Fibroblast of pulmonary artery (primary cell): ENCODE measurements at regions not wholly inside any gene's neighbourhood (a gene's known extent, or its start where the extent isn't known, plus 50 kb on each side); places are given as distances from the start of the nearest gene placed in this dataset.

Source experiments
- DNase-seq: peaks from one replicate; pipeline ENCODE4 v3.0.0-alpha.2; 2010; ENCODE audit warnings: low read depth
- H3K4me3 ChIP-seq: replicated peaks from 2 replicates; pipeline ENCODE4 v1.5.1; 2011; ENCODE audit warnings: low read depth, mild to moderate bottlenecking, control low read depth, low read length, moderate library complexity
- TF ChIP-seq, protein P1 (sequence below): IDR thresholded peaks from 2 replicates; pipeline ENCODE4 v1.5.1; 2011; ENCODE audit warnings: mild to moderate bottlenecking, control low read depth, low read length, inconsistent platforms; ENCODE audit errors: missing control alignments

DNA sequence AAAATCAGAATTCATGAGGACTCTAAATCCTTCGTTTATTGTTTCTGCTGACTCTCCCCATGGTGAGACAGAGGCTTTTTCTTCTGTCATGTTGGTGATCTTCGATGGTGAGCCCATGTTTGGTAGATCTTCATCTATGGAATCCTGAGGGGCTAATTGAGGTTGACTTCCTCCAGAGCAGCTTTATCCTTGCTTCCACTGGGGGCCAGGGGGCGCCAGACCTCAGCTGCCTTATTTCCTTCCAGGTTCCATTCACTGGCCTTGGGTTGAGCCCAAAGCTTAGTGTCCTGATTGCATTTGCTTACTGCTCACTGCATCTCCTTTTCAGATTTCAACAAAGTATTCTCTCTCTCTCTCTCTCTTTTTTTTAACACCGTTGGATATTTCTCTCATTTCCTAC lies 80.7 kb downstream of the GCC1 start:
- no peak overlapping the region for H3K4me3 ChIP-seq
- peak; percentile 30 for DNase-seq
- TF ChIP-seq, protein P1, sequence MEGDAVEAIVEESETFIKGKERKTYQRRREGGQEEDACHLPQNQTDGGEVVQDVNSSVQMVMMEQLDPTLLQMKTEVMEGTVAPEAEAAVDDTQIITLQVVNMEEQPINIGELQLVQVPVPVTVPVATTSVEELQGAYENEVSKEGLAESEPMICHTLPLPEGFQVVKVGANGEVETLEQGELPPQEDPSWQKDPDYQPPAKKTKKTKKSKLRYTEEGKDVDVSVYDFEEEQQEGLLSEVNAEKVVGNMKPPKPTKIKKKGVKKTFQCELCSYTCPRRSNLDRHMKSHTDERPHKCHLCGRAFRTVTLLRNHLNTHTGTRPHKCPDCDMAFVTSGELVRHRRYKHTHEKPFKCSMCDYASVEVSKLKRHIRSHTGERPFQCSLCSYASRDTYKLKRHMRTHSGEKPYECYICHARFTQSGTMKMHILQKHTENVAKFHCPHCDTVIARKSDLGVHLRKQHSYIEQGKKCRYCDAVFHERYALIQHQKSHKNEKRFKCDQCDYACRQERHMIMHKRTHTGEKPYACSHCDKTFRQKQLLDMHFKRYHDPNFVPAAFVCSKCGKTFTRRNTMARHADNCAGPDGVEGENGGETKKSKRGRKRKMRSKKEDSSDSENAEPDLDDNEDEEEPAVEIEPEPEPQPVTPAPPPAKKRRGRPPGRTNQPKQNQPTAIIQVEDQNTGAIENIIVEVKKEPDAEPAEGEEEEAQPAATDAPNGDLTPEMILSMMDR, result peak; percentile 61

DNA sequence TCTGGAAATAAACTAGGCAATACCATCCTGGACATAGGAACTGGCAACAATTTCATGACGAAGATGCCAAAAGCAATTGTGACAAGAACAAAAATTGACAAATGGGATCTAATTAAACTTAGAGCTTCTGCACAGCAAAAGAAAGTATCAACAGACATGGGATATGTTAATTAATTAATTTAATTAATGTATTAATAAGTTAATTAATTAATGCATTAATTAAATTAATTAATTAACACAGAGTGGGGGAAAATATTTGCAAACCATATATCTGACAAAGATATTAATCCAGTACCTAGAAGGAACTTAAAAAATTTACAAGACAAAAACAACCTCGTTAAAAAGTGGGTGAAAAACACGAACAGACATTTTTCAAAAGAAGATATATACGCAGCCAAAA lies 83.6 kb downstream of the GCC1 start:
- DNase-seq, result no peak
- TF ChIP-seq, protein P1, result no peak
- no peak overlapping the region for H3K4me3 ChIP-seq

DNA sequence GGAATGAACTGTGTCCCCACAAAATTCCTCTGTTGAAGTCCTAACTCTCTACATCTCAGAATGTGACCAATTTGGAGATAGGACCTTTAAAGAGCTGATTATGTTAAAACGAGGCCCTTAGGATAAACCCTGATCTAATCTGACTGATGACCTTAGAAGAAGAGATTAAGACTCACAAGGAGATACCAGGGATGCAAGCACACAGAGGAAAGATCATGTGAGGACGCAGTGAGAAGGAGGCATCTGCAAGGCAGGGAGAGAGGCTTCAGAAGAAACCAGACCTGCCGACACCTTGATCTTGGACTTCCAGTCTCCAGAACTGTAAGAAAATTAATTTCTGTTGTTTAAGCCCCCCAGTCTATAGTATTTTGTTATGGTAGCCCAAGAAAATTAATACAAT lies 94.9 kb upstream of the ZNF800 start:
- DNase-seq, result no peak
- H3K4me3 ChIP-seq, result no peak overlapping the region
- TF ChIP-seq, protein P1, result no peak

DNA sequence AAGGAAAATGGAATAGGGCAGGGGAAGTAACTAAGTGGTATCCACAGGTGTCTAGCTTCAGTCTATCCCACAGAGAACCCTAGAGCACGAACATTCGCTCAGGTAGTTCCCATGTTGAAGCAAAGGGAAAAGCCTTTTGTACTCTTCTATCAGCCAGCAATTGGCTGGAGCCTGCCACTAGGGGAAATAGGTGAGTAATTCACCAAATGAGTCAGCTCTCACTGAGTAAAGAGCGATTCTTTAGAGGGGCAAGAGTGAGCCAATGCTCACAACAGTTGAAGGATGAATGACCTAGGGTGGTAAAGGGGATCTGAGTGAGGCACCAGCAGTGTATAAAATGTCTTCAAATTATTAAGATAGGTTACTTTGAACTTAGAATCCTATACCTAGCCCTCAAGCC lies 94.1 kb upstream of the ZNF800 start:
- no peak overlapping the region for H3K4me3 ChIP-seq
- TF ChIP-seq, protein P1, result peak; percentile 7
- DNase-seq, result no peak

DNA sequence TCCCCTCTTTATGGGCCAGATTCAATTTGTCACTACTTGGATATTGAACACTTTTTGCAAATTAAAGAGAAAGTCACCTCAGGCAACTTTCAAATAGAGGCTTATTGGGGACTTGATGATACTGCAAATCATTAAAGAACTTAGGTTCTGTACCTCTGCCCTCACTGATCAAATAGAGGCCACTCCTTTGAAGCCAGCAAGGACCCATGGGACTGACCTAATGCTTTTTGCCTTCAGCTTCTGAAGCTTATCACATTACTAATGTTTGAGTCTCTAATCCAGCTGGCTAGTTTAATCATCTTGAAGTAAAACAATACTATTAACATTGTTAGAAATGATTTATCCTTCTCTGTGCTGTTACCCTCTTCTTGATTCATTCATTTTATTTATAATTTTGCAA lies 93.0 kb upstream of the ZNF800 start:
- H3K4me3 ChIP-seq, result no peak overlapping the region
- no peak for DNase-seq
- TF ChIP-seq, protein P1, result no peak

DNA sequence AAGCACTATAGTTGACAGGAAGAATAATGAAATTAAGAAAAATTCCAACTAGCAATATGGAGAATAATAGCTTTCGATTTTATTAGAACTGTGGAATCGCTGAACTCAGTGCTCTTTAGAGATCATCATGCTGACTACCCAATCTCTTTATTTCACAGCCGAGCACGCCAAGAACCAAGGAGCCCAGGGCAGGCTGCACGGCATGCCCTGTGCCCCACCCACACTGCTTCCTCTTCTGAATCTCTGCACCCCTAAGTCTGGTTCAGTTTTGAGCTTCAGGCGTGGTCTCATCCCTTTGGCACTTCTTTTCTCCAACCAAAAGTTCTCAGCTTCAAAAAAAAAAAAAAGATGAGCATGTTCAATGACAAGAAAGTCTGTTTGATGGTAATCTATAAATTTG lies 92.4 kb upstream of the ZNF800 start:
- H3K4me3 ChIP-seq, result no peak overlapping the region
- no peak for DNase-seq
- TF ChIP-seq, protein P1, result no peak

DNA sequence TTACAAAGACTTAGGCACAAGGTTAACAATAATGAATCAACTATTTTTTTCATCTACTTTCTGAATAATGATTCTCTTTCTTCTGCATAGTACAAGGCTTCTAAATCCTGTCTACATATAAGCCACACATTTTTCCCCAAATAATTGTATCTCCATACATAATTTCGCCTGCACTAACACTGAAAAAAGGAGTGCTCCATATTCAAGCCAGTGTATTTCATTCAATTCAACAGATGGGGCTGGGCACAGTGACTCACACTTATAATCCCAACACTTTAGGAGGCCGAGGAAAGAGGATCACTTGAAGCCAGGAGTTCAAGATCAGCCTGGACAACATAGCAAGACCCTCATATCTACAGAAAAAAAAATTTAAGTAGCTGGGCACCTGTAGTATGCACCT lies 86.0 kb upstream of the ZNF800 start:
- TF ChIP-seq, protein P1, result no peak
- H3K4me3 ChIP-seq, result no peak overlapping the region
- no peak for DNase-seq
